GM21619 (cell line): ENCODE measurements at regions not wholly inside any gene's neighbourhood (a gene's known extent, or its start where the extent isn't known, plus 50 kb on each side); places are given as distances from the start of the nearest gene placed in this dataset.

Experiments used
- ATAC-seq: cut with Tn5 transposase; IDR thresholded peaks from one replicate; pipeline ENCODE4 v1.9.1; 2021; ENCODE audit not compliant: unreplicated experiment

GRCh38 chr9:2565676-2566340 lies 55.8 kb upstream of the VLDLR start:
- no peak for ATAC-seq

- ATAC-seq: no peak
Observed at GRCh38 chr9:2567922-2568321, 53.7 kb upstream of the VLDLR start.

- no peak for ATAC-seq
Observed at GRCh38 chr9:2568689-2569088, 52.9 kb upstream of the VLDLR start.

- ATAC-seq: peak; percentile 90
Observed at GRCh38 chr9:2570615-2571479, 50.7 kb upstream of the VLDLR start.
